A673 (cell line): ENCODE measurements at regions not wholly inside any gene's neighbourhood (a gene's known extent, or its start where the extent isn't known, plus 50 kb on each side); places are given as distances from the start of the nearest gene placed in this dataset.

Source experiments
- BruUV-seq: library from RNA; stranded (reverse); fragments of 400-500 nt; replicated peaks from 2 replicates; lab custom pipeline; 2021; lab: Mats Ljungman, UMichigan
- CTCF ChIA-PET: fragments of 300-600 bp; sonication (Branson Sonifier 250); formaldehyde crosslinking; loops from one replicate; lab custom pipeline; 2022; ENCODE audit warnings: antibody characterized with exemption; lab: Charles Lee
- POLR2A ChIA-PET: fragments of 300-600 bp; sonication (Branson Sonifier 250); formaldehyde crosslinking; loops from one replicate; lab custom pipeline; 2022; ENCODE audit warnings: antibody characterized with exemption; ENCODE audit not compliant: low non-redundant PET; lab: Charles Lee
- DNase-seq: peaks from one replicate; pipeline ENCODE4 v3.0.0-alpha.2; 2015; ENCODE audit warnings: low spot score
- H3K27ac ChIP-seq: fragments of 200-600 bp; sonication (generic); 2 replicates; pipeline ENCODE4 v1.5.1; 2016; ENCODE audit warnings: mixed run types, low read depth, mild to moderate bottlenecking, mixed read lengths, antibody characterized with exemption, low read length; ENCODE audit not compliant: poor library complexity, severe bottlenecking
- H3K27me3 ChIP-seq: fragments of 200-600 bp; sonication (generic); replicated peaks from 2 replicates; pipeline ENCODE4 v1.6.1; 2017; ENCODE audit warnings: mixed run types, low read depth, mild to moderate bottlenecking, mixed read lengths, antibody characterized with exemption, low read length; ENCODE audit not compliant: insufficient read depth, poor library complexity
- H3K36me3 ChIP-seq: fragments of 200-600 bp; sonication (generic); 2 replicates; pipeline ENCODE4 v1.6.1; 2016; ENCODE audit warnings: mixed run types, mild to moderate bottlenecking, mixed read lengths, antibody characterized with exemption, low read length; ENCODE audit not compliant: insufficient read depth, poor library complexity, severe bottlenecking
- H3K4me1 ChIP-seq: fragments of 200-600 bp; sonication (generic); 2 replicates; pipeline ENCODE4 v1.6.1; 2017; ENCODE audit warnings: mixed run types, mild to moderate bottlenecking, mixed read lengths, antibody characterized with exemption, low read length; ENCODE audit not compliant: insufficient read depth, poor library complexity, severe bottlenecking
- H3K4me3 ChIP-seq: fragments of 200-600 bp; sonication (generic); 2 replicates; pipeline ENCODE4 v1.5.1; 2016; ENCODE audit warnings: low read depth, mixed run types, mild to moderate bottlenecking, mixed read lengths, low read length; ENCODE audit not compliant: poor library complexity, severe bottlenecking
- H3K9me3 ChIP-seq: fragments of 200-600 bp; sonication (generic); 2 replicates; pipeline ENCODE4 v1.6.1; 2016; ENCODE audit warnings: mixed run types, low read depth, mild to moderate bottlenecking, mixed read lengths, antibody characterized with exemption, low read length; ENCODE audit not compliant: poor library complexity, severe bottlenecking
- EZH2 ChIP-seq: fragments of 200-600 bp; sonication (generic); IDR thresholded peaks from 2 replicates; pipeline ENCODE4 v1.6.1; 2017; ENCODE audit warnings: borderline replicate concordance, low read depth, mild to moderate bottlenecking, mixed read lengths, antibody characterized with exemption, low read length; ENCODE audit not compliant: poor library complexity, severe bottlenecking
- intact Hi-C: fragments of 100-400 bp; cut with micrococcal nuclease; formaldehyde crosslinking; loops from one replicate; pipeline ENCODE4 v1.10.0; 2022; ENCODE audit not compliant: unreplicated experiment
- TF ChIP-seq, protein P1 (sequence below): fragments of 300-800, 200-600 bp; sonication (generic); conservative IDR thresholded peaks from 2 replicates; pipeline ENCODE4 v1.5.1; 2017; ENCODE audit warnings: low read depth, mild to moderate bottlenecking, antibody characterized with exemption, low read length, moderate library complexity, mixed read lengths

DNA sequence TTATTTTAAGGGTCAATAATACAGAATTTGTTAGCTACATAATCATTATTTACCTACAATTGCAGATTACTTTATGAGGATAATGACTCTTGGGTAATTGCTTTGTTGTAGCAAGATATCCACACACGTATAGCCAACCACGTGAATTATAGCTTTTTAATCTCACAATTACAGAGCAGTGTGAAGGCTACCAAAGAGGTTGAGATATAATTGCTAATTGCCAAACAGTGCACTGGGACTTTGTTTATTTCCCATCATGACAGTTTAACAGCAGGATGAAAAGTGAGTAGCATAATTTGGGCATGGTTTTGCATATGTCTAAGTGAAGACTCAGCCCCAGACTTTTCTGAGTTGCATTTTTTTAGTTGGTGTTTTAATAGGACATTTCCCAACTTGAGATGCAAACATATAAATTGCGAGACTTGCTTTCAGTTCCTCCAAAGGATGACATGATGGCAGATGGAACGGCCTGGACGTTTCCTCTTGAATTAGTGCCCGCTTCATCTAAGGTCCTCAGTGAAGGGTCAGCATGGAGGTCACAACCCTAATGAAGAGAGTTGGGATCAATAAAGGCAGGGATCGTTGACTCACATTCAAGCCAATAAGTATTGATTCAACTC is 180.7 kb upstream of the GPR26 start:
- Histone ChIP-seq H3K36me3 (no peaks in the 10 kb centered on the region), H3K4me3 (no peak overlapping the region), H3K9me3 (no peaks in the 10 kb centered on the region), H3K27ac (no peak overlapping the region), H3K27me3 (peaks cover 19% of the 10 kb centered on the region), H3K4me1 (no peaks in the 10 kb centered on the region)
- intact Hi-C loops, result no loop called here
- POLR2A ChIA-PET, result no interaction called here
- TF ChIP-seq, protein P1, sequence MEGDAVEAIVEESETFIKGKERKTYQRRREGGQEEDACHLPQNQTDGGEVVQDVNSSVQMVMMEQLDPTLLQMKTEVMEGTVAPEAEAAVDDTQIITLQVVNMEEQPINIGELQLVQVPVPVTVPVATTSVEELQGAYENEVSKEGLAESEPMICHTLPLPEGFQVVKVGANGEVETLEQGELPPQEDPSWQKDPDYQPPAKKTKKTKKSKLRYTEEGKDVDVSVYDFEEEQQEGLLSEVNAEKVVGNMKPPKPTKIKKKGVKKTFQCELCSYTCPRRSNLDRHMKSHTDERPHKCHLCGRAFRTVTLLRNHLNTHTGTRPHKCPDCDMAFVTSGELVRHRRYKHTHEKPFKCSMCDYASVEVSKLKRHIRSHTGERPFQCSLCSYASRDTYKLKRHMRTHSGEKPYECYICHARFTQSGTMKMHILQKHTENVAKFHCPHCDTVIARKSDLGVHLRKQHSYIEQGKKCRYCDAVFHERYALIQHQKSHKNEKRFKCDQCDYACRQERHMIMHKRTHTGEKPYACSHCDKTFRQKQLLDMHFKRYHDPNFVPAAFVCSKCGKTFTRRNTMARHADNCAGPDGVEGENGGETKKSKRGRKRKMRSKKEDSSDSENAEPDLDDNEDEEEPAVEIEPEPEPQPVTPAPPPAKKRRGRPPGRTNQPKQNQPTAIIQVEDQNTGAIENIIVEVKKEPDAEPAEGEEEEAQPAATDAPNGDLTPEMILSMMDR, result no peak
- TF ChIP-seq EZH2, result no peak
- no TSS peak for BruUV-seq
- no peak for DNase-seq
- CTCF ChIA-PET, result no interaction called here

DNA sequence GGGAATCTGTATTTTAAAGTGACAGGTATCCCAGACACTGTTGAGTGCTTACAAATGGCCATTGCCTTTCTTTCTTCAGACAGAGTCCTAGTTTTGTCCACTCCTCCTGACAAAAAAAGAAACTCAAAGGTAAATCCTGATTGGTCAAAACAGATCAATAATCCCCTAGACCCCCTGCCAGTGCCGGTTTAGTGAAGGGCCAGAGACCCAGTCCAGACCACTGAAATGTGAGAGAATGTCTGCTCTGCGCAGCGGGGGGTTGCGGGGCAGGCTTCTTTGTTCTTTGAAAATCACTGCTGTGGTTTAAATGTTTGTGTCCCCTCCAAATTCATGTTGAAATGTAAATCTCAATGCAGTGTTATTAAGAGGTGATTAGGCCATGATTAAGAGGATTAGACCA is 177.7 kb upstream of the GPR26 start:
- POLR2A ChIA-PET, result no interaction called here
- no peaks in the 10 kb centered on the region for H3K9me3 ChIP-seq
- H3K36me3 ChIP-seq, result no peaks in the 10 kb centered on the region
- no peak overlapping the region for H3K4me3 ChIP-seq
- H3K27me3 ChIP-seq, result peaks cover 15% of the 10 kb centered on the region
- BruUV-seq, result no TSS peak
- TF ChIP-seq, protein P1, result no peak
- no peak for TF ChIP-seq EZH2
- no peak for DNase-seq
- intact Hi-C loops, result no loop called here
- no peak overlapping the region for H3K27ac ChIP-seq
- H3K4me1 ChIP-seq, result no peaks in the 10 kb centered on the region
- CTCF ChIA-PET, result no interaction called here

DNA sequence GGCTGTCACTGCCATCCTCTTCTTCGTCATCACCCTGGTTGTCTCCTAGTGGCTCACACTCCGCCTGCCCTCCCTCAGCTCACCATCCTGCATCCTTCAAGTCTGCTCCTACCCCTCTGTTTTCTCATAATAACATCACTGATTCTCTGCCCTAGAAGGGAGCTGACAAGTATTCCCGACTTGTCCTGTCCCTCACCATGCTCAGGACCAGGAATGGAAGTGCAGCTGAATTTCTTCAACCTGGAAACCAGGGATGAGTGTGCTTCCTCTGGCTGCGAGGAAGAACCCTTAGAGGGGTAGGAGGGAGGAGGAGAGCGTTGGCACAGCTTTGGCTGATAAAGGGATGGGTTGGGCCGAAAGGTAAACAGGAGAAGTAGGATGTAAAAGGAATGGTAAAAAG is 174.8 kb upstream of the GPR26 start:
- intact Hi-C loops, result no loop called here
- no peak overlapping the region for H3K4me3 ChIP-seq
- DNase-seq, result no peak
- H3K27me3 ChIP-seq, result peaks cover 16% of the 10 kb centered on the region
- ChIA-PET CTCF (no interaction called here), POLR2A (no interaction called here)
- no TSS peak for BruUV-seq
- H3K27ac ChIP-seq, result no peak overlapping the region
- TF ChIP-seq, protein P1, result no peak
- TF ChIP-seq EZH2, result no peak
- no peaks in the 10 kb centered on the region for H3K9me3 ChIP-seq
- no peaks in the 10 kb centered on the region for H3K4me1 ChIP-seq
- no peaks in the 10 kb centered on the region for H3K36me3 ChIP-seq
